ENCODE measurements at regions not wholly inside any gene's neighbourhood (a gene's known extent, or its start where the extent isn't known, plus 50 kb on each side); places are given as distances from the start of the nearest gene placed in this dataset.
"Not testable (repeated sequence)": the region's sequence is repeated elsewhere in the genome, so short reads cannot be mapped to it uniquely, and the experiment has no call there.

- DNase-seq (ENCODE audit: low spot score), result no peak
Observed at GRCh38 chr15:31179693-31180092, 78.2 kb upstream of the TRPM1 start.

- DNase-seq (ENCODE audit: low spot score), result no peak
Observed at GRCh38 chr15:31193291-31193690, 91.8 kb upstream of the TRPM1 start.

- DNase-seq (ENCODE audit: low spot score), result no peak
Observed at GRCh38 chr15:31195871-31196270, 94.3 kb upstream of the TRPM1 start.

- DNase-seq (ENCODE audit: low spot score), result no peak
Observed at GRCh38 chr15:31197497-31198414, 96.2 kb upstream of the TRPM1 start.

- no peak for DNase-seq (ENCODE audit: low spot score)
Observed at GRCh38 chr15:31200735-31201151, 99.2 kb upstream of the TRPM1 start.

- no peak for DNase-seq (ENCODE audit: low spot score)
Observed at GRCh38 chr15:31202953-31203352, 101.4 kb upstream of the TRPM1 start.

GRCh38 chr15:31203999-31204398 lies 102.5 kb upstream of the TRPM1 start:
- no peak for DNase-seq (ENCODE audit: low spot score)

GRCh38 chr15:31206386-31207181 lies 105.1 kb upstream of the TRPM1 start:
- no peak for DNase-seq (ENCODE audit: low spot score)

GRCh38 chr15:31207246-31207645 lies 105.7 kb upstream of the TRPM1 start:
- DNase-seq (ENCODE audit: low spot score), result no peak

- not testable (repeated sequence) for DNase-seq (ENCODE audit: low spot score)
Observed at GRCh38 chr15:31207861-31208260, 106.3 kb upstream of the TRPM1 start.

GRCh38 chr15:31208817-31209216 lies 107.3 kb upstream of the TRPM1 start:
- DNase-seq (ENCODE audit: low spot score), result no peak

- DNase-seq (ENCODE audit: low spot score), result no peak
Observed at GRCh38 chr15:31211353-31211752, 109.8 kb upstream of the TRPM1 start.

- DNase-seq (ENCODE audit: low spot score), result no peak
Observed at GRCh38 chr15:31212326-31213080, 111.0 kb upstream of the TRPM1 start.

- DNase-seq (ENCODE audit: low spot score), result no peak
Observed at GRCh38 chr15:31214158-31214863, 112.3 kb upstream of the KLF13 start.

- no peak for DNase-seq (ENCODE audit: low spot score)
Observed at GRCh38 chr15:31214864-31215489, 111.7 kb upstream of the KLF13 start.

- DNase-seq (ENCODE audit: low spot score), result peak; percentile 74
Observed at GRCh38 chr15:31215490-31216214, 111.0 kb upstream of the KLF13 start.

GRCh38 chr15:31216215-31216911 lies 110.3 kb upstream of the KLF13 start:
- DNase-seq (ENCODE audit: low spot score), result peak; percentile 54

GRCh38 chr15:31217067-31217466 lies 109.6 kb upstream of the KLF13 start:
- no peak for DNase-seq (ENCODE audit: low spot score)

GRCh38 chr15:31217566-31218270 lies 108.9 kb upstream of the KLF13 start:
- DNase-seq (ENCODE audit: low spot score), result no peak

Measured in globus pallidus (tissue), 1 donor.